ENCODE measurements at regions not wholly inside any gene's neighbourhood (a gene's known extent, or its start where the extent isn't known, plus 50 kb on each side); places are given as distances from the start of the nearest gene placed in this dataset.
"Not testable (repeated sequence)": the region's sequence is repeated elsewhere in the genome, so short reads cannot be mapped to it uniquely, and the experiment has no call there.

- Mint-ChIP-seq H3K4me3 (no peak overlapping the region), H3K27me3 (peaks cover 4% of the 10 kb centered on the region)
Measured at GRCh38 chr17:33862772-33863602, 392.1 kb upstream of the CCL2 start.

GRCh38 chr17:33864758-33865229 lies 390.3 kb upstream of the CCL2 start:
- ATAC-seq (ENCODE audit: low read depth) (no peak), DNase-seq (ENCODE audit: low spot score in 2 of 2) (no peak)
- H3K9me3 Mint-ChIP-seq = no peaks in the 10 kb centered on the region
- H3K4me1 Mint-ChIP-seq = no peaks in the 10 kb centered on the region
- no peak overlapping the region for H3K4me3 Mint-ChIP-seq
- H3K27ac Mint-ChIP-seq = no peak overlapping the region
- peaks cover 4% of the 10 kb centered on the region for H3K27me3 Mint-ChIP-seq
- no peaks in the 10 kb centered on the region for H3K36me3 Mint-ChIP-seq

More at GRCh38 chr17:33862772-33863602, 392.1 kb upstream of the CCL2 start:
- no peak overlapping the region for H3K27ac Mint-ChIP-seq
- H3K4me1 Mint-ChIP-seq = no peaks in the 10 kb centered on the region
- DNase-seq (ENCODE audit: low spot score in 2 of 2) (no peak), ATAC-seq (ENCODE audit: low read depth) (no peak)
- no peaks in the 10 kb centered on the region for H3K36me3 Mint-ChIP-seq
- no peaks in the 10 kb centered on the region for H3K9me3 Mint-ChIP-seq

GRCh38 chr17:33868899-33869298 lies 386.2 kb upstream of the CCL2 start:
- ATAC-seq (ENCODE audit: low read depth) (no peak), DNase-seq (ENCODE audit: low spot score in 2 of 2) (no peak)
- Mint-ChIP-seq H3K36me3 (no peaks in the 10 kb centered on the region), H3K27ac (no peak overlapping the region), H3K4me3 (no peak overlapping the region), H3K4me1 (no peaks in the 10 kb centered on the region), H3K27me3 (peaks cover 14% of the 10 kb centered on the region), H3K9me3 (no peaks in the 10 kb centered on the region)

GRCh38 chr17:33870936-33871335 lies 384.1 kb upstream of the CCL2 start:
- H3K27me3 Mint-ChIP-seq = peaks cover 18% of the 10 kb centered on the region
- no peaks in the 10 kb centered on the region for H3K36me3 Mint-ChIP-seq
- no peak for ATAC-seq (ENCODE audit: low read depth)
- no peak overlapping the region for H3K4me3 Mint-ChIP-seq
- no peaks in the 10 kb centered on the region for H3K4me1 Mint-ChIP-seq
- no peak for DNase-seq (ENCODE audit: low spot score in 2 of 2)
- no peaks in the 10 kb centered on the region for H3K9me3 Mint-ChIP-seq
- H3K27ac Mint-ChIP-seq = no peak overlapping the region

- no peak overlapping the region for H3K4me3 Mint-ChIP-seq
- no peaks in the 10 kb centered on the region for H3K36me3 Mint-ChIP-seq
- no peaks in the 10 kb centered on the region for H3K4me1 Mint-ChIP-seq
- H3K27me3 Mint-ChIP-seq = peaks cover 18% of the 10 kb centered on the region
- no peaks in the 10 kb centered on the region for H3K9me3 Mint-ChIP-seq
- ATAC-seq (ENCODE audit: low read depth) = no peak
- DNase-seq (ENCODE audit: low spot score in 2 of 2) = no peak
- H3K27ac Mint-ChIP-seq = no peak overlapping the region
Measured at GRCh38 chr17:33871720-33872540, 383.2 kb upstream of the CCL2 start.

- H3K27ac Mint-ChIP-seq = no peak overlapping the region
- no peaks in the 10 kb centered on the region for H3K9me3 Mint-ChIP-seq
- no peak overlapping the region for H3K4me3 Mint-ChIP-seq
- peaks cover 23% of the 10 kb centered on the region for H3K27me3 Mint-ChIP-seq
- no peaks in the 10 kb centered on the region for H3K36me3 Mint-ChIP-seq
- ATAC-seq (ENCODE audit: low read depth) (no peak), DNase-seq (ENCODE audit: low spot score in 2 of 2) (no peak)
- no peaks in the 10 kb centered on the region for H3K4me1 Mint-ChIP-seq
Measured at GRCh38 chr17:33873201-33873617, 381.9 kb upstream of the CCL2 start.

- Mint-ChIP-seq H3K27ac (no peak overlapping the region), H3K4me3 (no peak overlapping the region), H3K4me1 (no peaks in the 10 kb centered on the region), H3K36me3 (no peaks in the 10 kb centered on the region), H3K27me3 (peaks cover 27% of the 10 kb centered on the region), H3K9me3 (peaks cover 1% of the 10 kb centered on the region)
- no peak for DNase-seq (ENCODE audit: low spot score in 2 of 2)
- ATAC-seq (ENCODE audit: low read depth) = no peak
Measured at GRCh38 chr17:33874617-33875060, 380.4 kb upstream of the CCL2 start.

GRCh38 chr17:33875973-33876372 lies 379.1 kb upstream of the CCL2 start:
- no peak for ATAC-seq (ENCODE audit: low read depth)
- Mint-ChIP-seq H3K27me3 (peaks cover 23% of the 10 kb centered on the region), H3K27ac (no peak overlapping the region), H3K4me1 (no peaks in the 10 kb centered on the region), H3K9me3 (peaks cover 1% of the 10 kb centered on the region), H3K36me3 (no peaks in the 10 kb centered on the region), H3K4me3 (no peak overlapping the region)
- no peak for DNase-seq (ENCODE audit: low spot score in 2 of 2)

- not testable (repeated sequence) for H3K27me3 Mint-ChIP-seq; H3K4me1 Mint-ChIP-seq; H3K9me3 Mint-ChIP-seq; H3K27ac Mint-ChIP-seq; H3K4me3 Mint-ChIP-seq; ATAC-seq (ENCODE audit: low read depth); H3K36me3 Mint-ChIP-seq; DNase-seq (ENCODE audit: low spot score in 2 of 2)
Measured at GRCh38 chr17:33882273-33882672, 372.8 kb upstream of the CCL2 start.

GRCh38 chr17:33882677-33883076 lies 372.4 kb upstream of the CCL2 start:
- DNase-seq (ENCODE audit: low spot score in 2 of 2); H3K4me1 Mint-ChIP-seq; H3K36me3 Mint-ChIP-seq; H3K4me3 Mint-ChIP-seq; H3K9me3 Mint-ChIP-seq; ATAC-seq (ENCODE audit: low read depth); H3K27ac Mint-ChIP-seq: not testable (repeated sequence)
- peaks cover 10% of the 10 kb centered on the region for H3K27me3 Mint-ChIP-seq

- no peak overlapping the region for H3K4me3 Mint-ChIP-seq
- H3K27me3 Mint-ChIP-seq = peaks cover 6% of the 10 kb centered on the region
- no peak overlapping the region for H3K27ac Mint-ChIP-seq
- H3K4me1 Mint-ChIP-seq = no peaks in the 10 kb centered on the region
- H3K9me3 Mint-ChIP-seq = peaks cover 1% of the 10 kb centered on the region
- no peaks in the 10 kb centered on the region for H3K36me3 Mint-ChIP-seq
- DNase-seq (ENCODE audit: low spot score in 2 of 2) (no peak), ATAC-seq (ENCODE audit: low read depth) (no peak)
Measured at GRCh38 chr17:33888455-33888854, 366.6 kb upstream of the CCL2 start.

- ATAC-seq (ENCODE audit: low read depth) (no peak), DNase-seq (ENCODE audit: low spot score in 2 of 2) (no peak)
- Mint-ChIP-seq H3K9me3 (no peaks in the 10 kb centered on the region), H3K36me3 (no peaks in the 10 kb centered on the region), H3K27ac (no peak overlapping the region), H3K27me3 (peaks cover 6% of the 10 kb centered on the region), H3K4me1 (no peaks in the 10 kb centered on the region), H3K4me3 (no peak overlapping the region)
Measured at GRCh38 chr17:33889040-33889439, 366.0 kb upstream of the CCL2 start.

GRCh38 chr17:33889766-33890165 lies 365.3 kb upstream of the CCL2 start:
- H3K36me3 Mint-ChIP-seq = no peaks in the 10 kb centered on the region
- DNase-seq (ENCODE audit: low spot score in 2 of 2) (no peak), ATAC-seq (ENCODE audit: low read depth) (no peak)
- no peaks in the 10 kb centered on the region for H3K4me1 Mint-ChIP-seq
- peaks cover 6% of the 10 kb centered on the region for H3K27me3 Mint-ChIP-seq
- H3K27ac Mint-ChIP-seq = no peak overlapping the region
- H3K4me3 Mint-ChIP-seq = no peak overlapping the region
- H3K9me3 Mint-ChIP-seq = no peaks in the 10 kb centered on the region

Measured in memory B cell (primary cell).